ENCODE measurements at regions not wholly inside any gene's neighbourhood (a gene's known extent, or its start where the extent isn't known, plus 50 kb on each side); places are given as distances from the start of the nearest gene placed in this dataset.
"Not testable (repeated sequence)": the region's sequence is repeated elsewhere in the genome, so short reads cannot be mapped to it uniquely, and the experiment has no call there.

DNA sequence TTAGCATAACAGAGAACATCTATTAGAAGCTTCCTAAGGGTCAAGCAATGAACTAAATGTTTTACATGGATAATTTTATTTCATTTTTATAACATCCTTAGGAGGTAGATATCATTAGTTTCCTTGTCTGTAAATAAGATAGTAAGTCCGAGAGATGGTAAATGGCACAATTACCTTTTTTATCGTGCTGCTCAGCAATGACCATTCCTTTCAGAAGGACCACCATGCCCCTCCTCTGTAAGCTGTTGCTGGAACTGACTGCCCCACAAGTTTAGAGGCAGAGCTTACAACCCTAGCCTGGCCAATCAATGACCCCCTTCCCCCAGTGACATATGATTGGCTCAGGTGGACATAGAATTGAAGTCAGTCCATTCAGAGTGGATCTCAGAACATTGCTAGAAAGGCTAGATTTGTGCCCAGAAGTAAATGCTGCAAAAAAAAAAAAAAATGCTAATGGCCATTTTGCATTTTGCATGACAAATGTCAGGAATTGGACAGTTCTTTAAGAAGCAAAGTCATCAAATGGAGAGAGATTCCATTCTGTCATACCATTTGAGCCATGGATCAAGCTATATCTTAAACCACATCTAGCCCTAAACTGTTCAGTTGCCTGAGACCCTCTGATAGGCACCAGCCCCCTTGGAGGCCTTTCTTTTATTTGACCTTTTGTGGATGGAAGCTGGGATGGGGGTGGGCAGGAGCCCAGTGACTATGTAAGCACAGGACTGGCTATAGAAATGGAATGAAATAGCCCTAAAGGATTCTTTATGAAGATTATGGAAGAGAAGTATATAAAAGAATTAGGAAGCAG, 668.3 kb downstream of the UQCRFS1 start:
- DNase-seq, result no peak
- no peaks in the 10 kb centered on the region for H3K4me1 ChIP-seq
- intact Hi-C loops (cut with micrococcal nuclease), result no loop called here

DNA sequence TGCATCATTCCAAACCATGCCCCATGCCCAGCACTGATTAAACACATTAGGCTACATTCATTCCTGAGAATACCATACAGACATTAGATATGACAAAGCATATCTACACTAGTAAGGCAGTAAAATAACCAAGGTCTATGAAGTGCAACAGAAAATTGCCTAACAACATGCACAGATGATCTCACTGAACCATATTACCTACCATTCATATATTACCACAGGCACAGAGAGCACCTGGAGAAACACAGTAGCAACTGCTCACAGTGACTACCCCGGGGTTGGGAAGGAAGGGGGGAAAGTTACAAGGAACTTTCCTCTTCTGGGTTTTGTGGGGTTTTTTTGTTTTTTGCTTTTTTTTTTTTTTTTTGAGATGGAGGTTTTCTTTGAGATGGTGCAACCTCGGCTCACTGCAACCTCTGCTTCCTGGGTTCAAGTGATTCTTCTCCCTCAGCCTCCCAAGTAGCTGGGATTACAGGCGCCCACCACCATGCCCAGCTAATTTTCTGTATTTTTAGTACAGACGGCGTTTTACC, 669.6 kb downstream of the UQCRFS1 start:
- no peak for DNase-seq
- Histone ChIP-seq H3K36me3 (no peaks in the 10 kb centered on the region), H3K4me1 (no peaks in the 10 kb centered on the region), H3K4me3 (no peak overlapping the region), H3K27ac (replicated peaks) (no peak overlapping the region), H3K27me3 (ENCODE audit: low read depth) (no peaks in the 10 kb centered on the region), H3K9me3 (replicated peaks) (no peaks in the 10 kb centered on the region)
- intact Hi-C loops (cut with micrococcal nuclease), result no loop called here
- TF ChIP-seq, protein P1, sequence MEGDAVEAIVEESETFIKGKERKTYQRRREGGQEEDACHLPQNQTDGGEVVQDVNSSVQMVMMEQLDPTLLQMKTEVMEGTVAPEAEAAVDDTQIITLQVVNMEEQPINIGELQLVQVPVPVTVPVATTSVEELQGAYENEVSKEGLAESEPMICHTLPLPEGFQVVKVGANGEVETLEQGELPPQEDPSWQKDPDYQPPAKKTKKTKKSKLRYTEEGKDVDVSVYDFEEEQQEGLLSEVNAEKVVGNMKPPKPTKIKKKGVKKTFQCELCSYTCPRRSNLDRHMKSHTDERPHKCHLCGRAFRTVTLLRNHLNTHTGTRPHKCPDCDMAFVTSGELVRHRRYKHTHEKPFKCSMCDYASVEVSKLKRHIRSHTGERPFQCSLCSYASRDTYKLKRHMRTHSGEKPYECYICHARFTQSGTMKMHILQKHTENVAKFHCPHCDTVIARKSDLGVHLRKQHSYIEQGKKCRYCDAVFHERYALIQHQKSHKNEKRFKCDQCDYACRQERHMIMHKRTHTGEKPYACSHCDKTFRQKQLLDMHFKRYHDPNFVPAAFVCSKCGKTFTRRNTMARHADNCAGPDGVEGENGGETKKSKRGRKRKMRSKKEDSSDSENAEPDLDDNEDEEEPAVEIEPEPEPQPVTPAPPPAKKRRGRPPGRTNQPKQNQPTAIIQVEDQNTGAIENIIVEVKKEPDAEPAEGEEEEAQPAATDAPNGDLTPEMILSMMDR (IDR thresholded peaks at IDR 0.05; ENCODE audit: borderline replicate concordance), result no peak

More for the DNA sequence above, 668.3 kb downstream of the UQCRFS1 start:
- Histone ChIP-seq H3K9me3 (replicated peaks) (no peaks in the 10 kb centered on the region), H3K27me3 (ENCODE audit: low read depth) (no peaks in the 10 kb centered on the region), H3K36me3 (no peaks in the 10 kb centered on the region), H3K4me3 (no peak overlapping the region), H3K27ac (replicated peaks) (no peak overlapping the region)
- TF ChIP-seq, protein P1 (IDR thresholded peaks at IDR 0.05; ENCODE audit: borderline replicate concordance), result no peak

DNA sequence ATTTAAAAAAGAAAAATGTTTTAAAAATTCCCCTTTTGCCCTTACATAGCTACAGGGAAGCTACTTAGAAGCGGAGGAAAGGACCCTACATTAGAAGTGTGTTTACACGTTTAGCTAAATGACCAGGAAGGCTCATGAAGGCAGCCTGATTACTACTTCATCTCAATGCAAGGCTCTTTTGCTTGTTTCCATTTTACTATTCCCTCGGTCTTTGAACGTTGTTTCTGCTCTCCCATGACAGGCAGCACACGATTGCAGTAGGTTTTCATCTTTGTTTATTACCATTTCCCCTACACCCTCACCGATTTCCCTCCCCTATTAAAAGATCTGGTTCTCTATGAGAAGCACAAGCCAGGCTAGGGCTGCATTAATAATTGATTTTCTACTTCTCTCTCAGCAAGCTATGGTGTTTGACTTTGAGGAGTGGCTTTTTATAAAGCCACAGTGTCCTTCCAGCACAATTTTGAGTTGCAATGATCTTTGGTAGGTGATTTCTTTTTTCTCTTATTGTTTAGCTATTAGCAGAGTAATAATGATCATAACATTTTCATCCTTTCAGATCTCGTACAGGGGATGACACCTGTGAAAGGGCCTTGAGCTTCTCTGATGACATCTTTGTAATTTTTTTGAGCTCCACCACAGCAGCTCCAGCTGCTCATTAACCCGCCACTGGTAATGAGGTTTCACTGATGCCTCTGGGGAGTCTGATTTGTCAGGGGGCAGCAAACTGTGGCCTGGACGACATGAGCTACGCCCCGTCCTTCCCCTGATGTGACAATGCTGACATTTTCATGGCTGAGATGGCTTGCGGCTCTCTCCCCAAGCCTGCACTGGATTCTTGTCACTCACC, 670.3 kb downstream of the UQCRFS1 start:
- Histone ChIP-seq H3K27me3 (ENCODE audit: low read depth) (no peaks in the 10 kb centered on the region), H3K27ac (replicated peaks) (no peak overlapping the region), H3K4me1 (no peaks in the 10 kb centered on the region), H3K4me3 (no peak overlapping the region), H3K9me3 (replicated peaks) (peaks cover 5% of the 10 kb centered on the region), H3K36me3 (no peaks in the 10 kb centered on the region)
- DNase-seq, result no peak
- intact Hi-C loops (cut with micrococcal nuclease), result no loop called here
- TF ChIP-seq, protein P1 (IDR thresholded peaks at IDR 0.05; ENCODE audit: borderline replicate concordance), result no peak

DNA sequence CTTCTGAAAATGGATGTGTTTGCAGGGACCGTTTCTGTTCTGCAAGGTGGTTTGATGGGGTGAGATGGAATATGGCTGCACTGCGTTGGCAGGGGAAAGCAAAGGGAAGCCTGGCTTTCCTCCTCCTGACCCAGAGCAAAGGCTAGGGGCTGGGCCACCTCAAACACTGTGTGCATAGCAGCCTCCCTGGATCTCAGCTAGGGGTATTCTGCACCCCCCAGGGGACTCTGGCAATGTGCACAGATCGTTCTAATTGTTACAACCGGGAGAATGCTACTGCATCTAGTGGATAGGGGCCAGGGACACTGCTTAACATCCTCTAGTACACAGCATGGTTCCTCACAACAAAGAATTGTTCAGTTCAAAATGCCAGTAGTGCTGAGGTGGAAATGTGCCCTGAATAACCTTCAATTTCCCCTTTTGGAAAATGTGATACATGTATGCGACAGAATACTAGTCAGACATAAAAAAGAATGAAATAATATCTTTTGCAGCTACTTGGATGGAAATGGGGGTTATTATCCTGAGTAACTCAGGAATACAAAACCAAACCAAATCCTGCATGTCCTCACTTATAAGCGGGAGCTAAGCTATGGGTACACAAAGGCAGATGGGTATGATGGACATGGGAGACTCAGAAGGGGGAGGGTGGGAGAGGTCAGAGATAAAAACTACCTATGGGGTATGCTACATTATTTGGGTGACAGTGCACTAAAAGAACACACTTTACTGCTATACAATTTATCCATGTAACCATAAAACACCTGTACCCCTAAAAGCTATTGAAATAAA, 671.2 kb downstream of the UQCRFS1 start:
- H3K27ac ChIP-seq (replicated peaks), result no peak overlapping the region
- no peak overlapping the region for H3K4me3 ChIP-seq
- peaks cover 13% of the 10 kb centered on the region for H3K9me3 ChIP-seq (replicated peaks)
- DNase-seq, result no peak
- no peaks in the 10 kb centered on the region for H3K27me3 ChIP-seq (ENCODE audit: low read depth)
- intact Hi-C loops (cut with micrococcal nuclease), result no loop called here
- TF ChIP-seq, protein P1 (IDR thresholded peaks at IDR 0.05; ENCODE audit: borderline replicate concordance), result no peak
- no peaks in the 10 kb centered on the region for H3K4me1 ChIP-seq
- H3K36me3 ChIP-seq, result no peaks in the 10 kb centered on the region

DNA sequence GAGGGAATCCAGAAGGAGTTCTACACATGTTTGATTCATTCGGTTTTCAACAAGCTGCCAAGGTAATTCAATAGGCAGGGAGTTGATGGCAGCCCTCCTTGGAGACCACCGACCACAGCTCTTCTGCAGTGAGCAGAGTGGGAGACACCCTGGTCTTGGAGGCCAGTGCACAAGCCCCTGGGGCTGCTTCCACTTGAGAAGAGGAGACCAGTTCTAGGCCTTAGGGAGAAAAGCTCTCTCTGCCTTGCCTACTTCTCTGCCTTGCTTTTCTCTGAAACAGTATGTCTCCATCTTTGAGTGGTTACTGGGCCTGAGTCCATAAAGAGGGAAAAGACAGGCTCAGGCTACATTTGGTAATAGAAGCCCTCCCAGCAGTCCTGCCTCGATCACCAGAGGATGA, 671.9 kb downstream of the UQCRFS1 start:
- no peak overlapping the region for H3K4me3 ChIP-seq
- peaks cover 21% of the 10 kb centered on the region for H3K9me3 ChIP-seq (replicated peaks)
- no peak overlapping the region for H3K27ac ChIP-seq (replicated peaks)
- H3K27me3 ChIP-seq (ENCODE audit: low read depth), result no peaks in the 10 kb centered on the region
- TF ChIP-seq, protein P1 (IDR thresholded peaks at IDR 0.05; ENCODE audit: borderline replicate concordance), result no peak
- H3K36me3 ChIP-seq, result no peaks in the 10 kb centered on the region
- DNase-seq, result no peak
- intact Hi-C loops (cut with micrococcal nuclease), result no loop called here
- H3K4me1 ChIP-seq, result no peaks in the 10 kb centered on the region

DNA sequence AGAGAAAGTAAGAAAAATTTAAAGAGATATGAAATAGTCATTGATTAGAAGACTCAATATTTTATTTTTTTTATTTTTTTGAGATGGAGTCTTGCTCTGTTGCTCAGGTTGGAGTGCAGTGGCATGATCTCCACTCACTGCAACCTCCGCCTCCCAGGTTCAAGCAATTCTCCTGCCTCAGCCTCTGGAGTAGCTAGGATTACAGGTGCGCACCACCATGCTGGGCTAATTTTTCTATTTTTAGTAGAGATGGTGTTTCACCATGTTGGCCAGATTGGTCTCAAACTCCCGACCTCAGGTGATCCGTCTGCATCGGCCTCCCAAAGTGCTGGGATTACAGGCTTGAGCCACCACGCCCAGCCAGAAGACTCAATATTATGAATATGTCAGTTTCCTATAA, 672.6 kb downstream of the UQCRFS1 start:
- DNase-seq; H3K27ac ChIP-seq (replicated peaks); intact Hi-C loops (cut with micrococcal nuclease); H3K4me3 ChIP-seq; H3K27me3 ChIP-seq (ENCODE audit: low read depth); H3K4me1 ChIP-seq; H3K36me3 ChIP-seq: not testable (repeated sequence)
- peaks cover 25% of the 10 kb centered on the region for H3K9me3 ChIP-seq (replicated peaks)

Measured in left ventricle myocardium inferior (tissue), 1 donor.